CD14-positive monocyte (primary cell): ENCODE measurements at regions not wholly inside any gene's neighbourhood (a gene's known extent, or its start where the extent isn't known, plus 50 kb on each side); places are given as distances from the start of the nearest gene placed in this dataset.

Source experiments
- DNase-seq, 3 donors: peaks; one replicate each; pipeline ENCODE4 v3.0.0-alpha.2; 2011 to 2022
- H2AFZ ChIP-seq: 2 replicates; pipeline ENCODE4 v1.6.0; 2012; ENCODE audit warnings: mild to moderate bottlenecking, low read depth, low read length, inconsistent platforms; ENCODE audit not compliant: insufficient read depth, poor library complexity, severe bottlenecking
- H3K27ac ChIP-seq, 2 donors: 1 replicate in 1 of 2; 2 replicates in 1 of 2; pipeline ENCODE4 v1.5.1; 2012 to 2013; ENCODE audit warnings: low read length in 2 of 2, control low read depth in 1 of 2, inconsistent platforms in 1 of 2, low read depth in 1 of 2, mild to moderate bottlenecking in 1 of 2
- H3K27me3 ChIP-seq, 2 donors: one replicate each; pipeline versions ENCODE4 v1.6.0 to v1.6.1; 2011 to 2013; ENCODE audit warnings: low read length in 2 of 2; ENCODE audit not compliant: control insufficient read depth in 2 of 2, insufficient read depth in 2 of 2
- H3K36me3 ChIP-seq, 2 donors: replicated peaks in 1 of 2; 1 replicate in 1 of 2; 2 replicates in 1 of 2; pipeline versions ENCODE4 v1.5.1 to v1.6.1; 2012 to 2013; ENCODE audit warnings: low read length in 2 of 2, control low read depth in 1 of 2, inconsistent platforms in 1 of 2, mild to moderate bottlenecking in 1 of 2; ENCODE audit not compliant: insufficient read depth in 2 of 2, control insufficient read depth in 1 of 2
- H3K4me1 ChIP-seq, 2 donors: 1 replicate in 1 of 2; 2 replicates in 1 of 2; pipeline versions ENCODE4 v1.5.1 to v1.6.1; 2012 to 2013; ENCODE audit warnings: low read length in 2 of 2, control low read depth in 1 of 2, inconsistent platforms in 1 of 2, mild to moderate bottlenecking in 1 of 2, moderate library complexity in 1 of 2; ENCODE audit not compliant: insufficient read depth in 2 of 2, control insufficient read depth in 1 of 2
- H3K4me2 ChIP-seq: replicated peaks from 2 replicates; pipeline ENCODE3; 2012; ENCODE audit warnings: low read length, moderate library complexity, mild to moderate bottlenecking; ENCODE audit not compliant: poor library complexity, severe bottlenecking; ENCODE audit errors: extremely low read depth
- H3K4me3 ChIP-seq, 3 experiments: fragments of 200-600 bp in 1 of 3; sonication (generic) in 1 of 3; replicated peaks in 1 of 3; 1 replicate in 2 of 3; 2 replicates in 1 of 3; pipeline ENCODE4 v1.5.1; 2011 to 2013; ENCODE audit warnings: low read length in 3 of 3, mild to moderate bottlenecking in 3 of 3, control low read depth in 2 of 3, low read depth in 2 of 3, inconsistent platforms in 1 of 3, moderate library complexity in 1 of 3
- H3K79me2 ChIP-seq: 2 replicates; pipeline ENCODE4 v1.6.0; 2012; ENCODE audit warnings: mild to moderate bottlenecking, control low read depth, inconsistent platforms, low read length, moderate library complexity; ENCODE audit not compliant: insufficient read depth
- H3K9ac ChIP-seq: 2 replicates; pipeline ENCODE4 v1.6.0; 2017; ENCODE audit warnings: low read length, mild to moderate bottlenecking; ENCODE audit not compliant: insufficient read depth, poor library complexity, severe bottlenecking
- H3K9me3 ChIP-seq, 2 donors: replicated peaks in 1 of 2; 1 replicate in 1 of 2; 2 replicates in 1 of 2; pipeline versions ENCODE4 v1.5.1 to v1.6.1; 2012 to 2013; ENCODE audit warnings: low read length in 2 of 2, control low read depth in 1 of 2; ENCODE audit not compliant: control insufficient read depth in 1 of 2, insufficient read depth in 1 of 2
- H4K20me1 ChIP-seq: 2 replicates; pipeline ENCODE4 v1.6.0; 2012; ENCODE audit warnings: mild to moderate bottlenecking, low read length, control low read depth, moderate library complexity; ENCODE audit not compliant: insufficient read depth
- H3K27ac Mint-ChIP-seq, 7 donors: one replicate each; pipeline ENCODE4 v1.8.0; 2020; ENCODE audit warnings: mild to moderate bottlenecking in 7 of 7, mixed read lengths in 7 of 7, moderate library complexity in 6 of 7, inconsistent platforms in 2 of 7
- H3K27me3 Mint-ChIP-seq, 3 donors: one replicate each; pipeline ENCODE4 v1.8.0; 2021 to 2022; ENCODE audit warnings: low read depth in 3 of 3, mild to moderate bottlenecking in 3 of 3, mixed read lengths in 3 of 3, moderate library complexity in 3 of 3, inconsistent platforms in 1 of 3
- H3K36me3 Mint-ChIP-seq, 2 donors: one replicate each; pipeline ENCODE4 v1.8.0; 2020; ENCODE audit warnings: mixed read lengths in 2 of 2, inconsistent platforms in 1 of 2, mild to moderate bottlenecking in 1 of 2
- H3K4me1 Mint-ChIP-seq: one replicate; pipeline ENCODE4 v1.8.0; 2020; ENCODE audit warnings: mild to moderate bottlenecking, mixed read lengths
- H3K4me3 Mint-ChIP-seq, 2 donors: one replicate each; pipeline ENCODE4 v1.8.0; 2020; ENCODE audit warnings: mild to moderate bottlenecking in 2 of 2, mixed read lengths in 2 of 2, moderate library complexity in 1 of 2
- H3K9me3 Mint-ChIP-seq, 7 donors: one replicate each; pipeline ENCODE4 v1.8.0; 2020 to 2022; ENCODE audit warnings: mixed read lengths in 7 of 7, mild to moderate bottlenecking in 6 of 7, moderate library complexity in 6 of 7, inconsistent platforms in 2 of 7
- CTCF ChIP-seq: fragments of 200-600 bp; IDR thresholded peaks from one replicate; pipeline ENCODE4 v1.8.0; 2022; ENCODE audit warnings: antibody characterized with exemption, mild to moderate bottlenecking
- WGBS: methylation state at CpG from one replicate; pipeline ENCODE4 v1.1.5; 2013; ENCODE audit warnings: missing lambda C conversion rate; ENCODE audit not compliant: insufficient coverage; 5-methylcytosine and 5-hydroxymethylcytosine counted together
- intact Hi-C, 2 donors: fragments of 100-400 bp; cut with micrococcal nuclease; formaldehyde crosslinking; loops; one replicate each; pipeline versions ENCODE4 v1.15.0 to v1.15.1; 2023

GRCh38 chr17:77827039-77827438 is 131.5 kb upstream of the TNRC6C start:
- Histone ChIP-seq H3K4me3 (no peak overlapping the region), H3K79me2 (no peaks in the 10 kb centered on the region), H3K27ac (no peak overlapping the region), H3K9ac (no peak overlapping the region), H3K4me2 (no peak overlapping the region), H3K36me3 (no peaks in the 10 kb centered on the region), H4K20me1 (no peaks in the 10 kb centered on the region), H2AFZ (no peak overlapping the region), H3K27me3 (no peaks in the 10 kb centered on the region), H3K4me1 (peaks cover 0 to 5% of the 10 kb centered on the region in 2 donors), H3K9me3 (peaks cover 0 to 9% of the 10 kb centered on the region in 2 donors)
- WGBS, result 83% methylated on average over 3 of the region's 7 CpGs
- Mint-ChIP-seq H3K4me1 (peaks cover 7% of the 10 kb centered on the region), H3K27ac (no peak overlapping the region), H3K9me3 (peaks cover 0 to 2% (median 1%) of the 10 kb centered on the region in 7 donors), H3K27me3 (peaks cover 19 to 27% (median 21%) of the 10 kb centered on the region in 3 donors), H3K36me3 (no peaks in the 10 kb centered on the region), H3K4me3 (no peak overlapping the region)
- intact Hi-C loops, result no loop called here
- TF ChIP-seq CTCF, result no peak
- no peak for DNase-seq

- Histone ChIP-seq H3K36me3 (no peaks in the 10 kb centered on the region), H3K27ac (no peak overlapping the region), H2AFZ (no peak overlapping the region), H3K4me3 (no peak overlapping the region), H4K20me1 (no peaks in the 10 kb centered on the region), H3K9ac (no peak overlapping the region), H3K27me3 (no peaks in the 10 kb centered on the region), H3K9me3 (peaks cover 0 to 9% of the 10 kb centered on the region in 2 donors), H3K4me2 (no peak overlapping the region), H3K79me2 (no peaks in the 10 kb centered on the region), H3K4me1 (peaks cover 0 to 5% of the 10 kb centered on the region in 2 donors)
- 43% methylated on average over 1 of the region's 5 CpGs for WGBS
- H3K4me3 Mint-ChIP-seq, result no peak overlapping the region
- H3K9me3 Mint-ChIP-seq, result peaks cover 0 to 2% (median 1%) of the 10 kb centered on the region in 7 donors
- no peak for TF ChIP-seq CTCF
- intact Hi-C loops, result no loop called here
- H3K4me1 Mint-ChIP-seq, result peaks cover 7% of the 10 kb centered on the region
- no peak overlapping the region for H3K27ac Mint-ChIP-seq
- no peak for DNase-seq
- H3K27me3 Mint-ChIP-seq, result peaks cover 19 to 28% (median 21%) of the 10 kb centered on the region in 3 donors
- H3K36me3 Mint-ChIP-seq, result no peaks in the 10 kb centered on the region
Observed at GRCh38 chr17:77827511-77827910, 131.0 kb upstream of the TNRC6C start.
